Sigmoid colon (tissue), 3 donors: ENCODE measurements at regions not wholly inside any gene's neighbourhood (a gene's known extent, or its start where the extent isn't known, plus 50 kb on each side); places are given as distances from the start of the nearest gene placed in this dataset.

Source experiments
- CTCF ChIP-seq, 4 experiments: fragments of 450-650 bp in 3 of 4; fragments of 200-600 bp in 1 of 4; IDR thresholded peaks; one replicate each; pipeline ENCODE4 v1.5.1; 2016 to 2019; ENCODE audit warnings: antibody characterized with exemption in 4 of 4, mild to moderate bottlenecking in 3 of 4, moderate library complexity in 2 of 4
- POLR2A ChIP-seq, 2 donors: fragments of 450-650 bp; IDR thresholded peaks; one replicate each; pipeline ENCODE4 v1.6.1; 2016; ENCODE audit warnings: antibody characterized with exemption in 2 of 2, mild to moderate bottlenecking in 2 of 2, moderate library complexity in 2 of 2

GRCh38 chr3:110506890-110507289 lies 564.7 kb upstream of the NECTIN3 start:
- TF ChIP-seq POLR2A (IDR thresholded peaks at IDR 0.05) (no peak), CTCF (IDR thresholded peaks at IDR 0.05) (no peak)
